A549 (cell line): ENCODE measurements at regions not wholly inside any gene's neighbourhood (a gene's known extent, or its start where the extent isn't known, plus 50 kb on each side); places are given as distances from the start of the nearest gene placed in this dataset.

Source experiments
- ATAC-seq, 2 experiments: fragments of 200-7000 bp in 1 of 2; fragments of >200 bp in 1 of 2; cut with Nextera tagmentation in 1 of 2; cut with Tn5 transposase in 1 of 2; 3 replicates each; pipeline versions ENCODE4 v1.8.0 to v1.9.1; 2018 to 2020; ENCODE audit warnings: mild to moderate bottlenecking in 1 of 2, moderate library complexity in 1 of 2
- CTCF ChIA-PET: fragments of 300-600 bp; sonication (Branson Sonifier 250); formaldehyde crosslinking; extraction: SDS; loops from one replicate; lab custom pipeline; 2021; ENCODE audit warnings: antibody characterized with exemption, inconsistent platforms; lab: Yijun Ruan, JAX
- POLR2A ChIA-PET: fragments of 350-600 bp; formaldehyde crosslinking; extraction: SDS; loops from one replicate; lab custom pipeline; 2021; ENCODE audit warnings: antibody characterized with exemption, inconsistent platforms; lab: Yijun Ruan, JAX
- DNase-seq, 2 experiments: peaks; one replicate each; pipeline versions ENCODE4 v3.0.0 to v3.0.0-alpha.2; 2011 to 2016; ENCODE audit warnings: low read depth in 1 of 2, low spot score in 1 of 2
- FAIRE-seq: peaks from 2 replicates; lab custom pipeline; 2011; peaks lifted over from hg19 to GRCh38; lab: Jason Lieb, UNC
- H3K27ac ChIP-seq, 2 experiments: fragments of >200 bp; sonication (Bioruptor Twin); formaldehyde crosslinking; 3 replicates each; pipeline ENCODE4 v1.5.1; 2016 to 2017
- H3K4me1 ChIP-seq: fragments of >200 bp; sonication (Bioruptor Twin); formaldehyde crosslinking; 3 replicates; pipeline ENCODE4 v1.6.1; 2016
- H3K4me2 ChIP-seq: fragments of >200 bp; sonication (Bioruptor Twin); formaldehyde crosslinking; 3 replicates; pipeline ENCODE4 v1.6.1; 2016
- H3K4me3 ChIP-seq: fragments of >200 bp; sonication (Bioruptor Twin); formaldehyde crosslinking; 3 replicates; pipeline ENCODE4 v1.5.1; 2016
- H3K9me3 ChIP-seq: fragments of >200 bp; sonication (Bioruptor Twin); formaldehyde crosslinking; 3 replicates; pipeline ENCODE4 v1.6.1; 2016
- CHD4 ChIP-seq: fragments of 200-600 bp; sonication (generic); IDR thresholded peaks from 2 replicates; pipeline ENCODE4 v1.6.1; 2016; ENCODE audit warnings: antibody characterized with exemption, mild to moderate bottlenecking, borderline replicate concordance
- EHMT2 ChIP-seq: fragments of 200-600 bp; sonication (generic); IDR thresholded peaks from 2 replicates; pipeline ENCODE4 v1.6.1; 2016; ENCODE audit warnings: antibody characterized with exemption, low read depth, mild to moderate bottlenecking, moderate library complexity
- FOSL2 ChIP-seq, 2 experiments: fragments of 450-650 bp in 1 of 2; fragments of >200 bp in 1 of 2; sonication (Bioruptor Twin) in 1 of 2; formaldehyde crosslinking; IDR thresholded peaks; 2 replicates each; pipeline versions ENCODE4 v1.5.0 to v1.6.1; 2016 to 2020; ENCODE audit warnings: mild to moderate bottlenecking in 1 of 2, moderate library complexity in 1 of 2
- GATA3 ChIP-seq: IDR thresholded peaks from 2 replicates; pipeline ENCODE4 v1.6.1; 2012; ENCODE audit warnings: borderline replicate concordance
- KDM1A ChIP-seq: fragments of 200-600 bp; sonication (generic); IDR thresholded peaks from 2 replicates; pipeline ENCODE4 v1.6.1; 2016; ENCODE audit warnings: low read depth, mild to moderate bottlenecking
- NFE2L2 ChIP-seq: fragments of 150-350 bp; conservative IDR thresholded peaks from 2 replicates; pipeline ENCODE4 v1.6.1; 2014; ENCODE audit warnings: low read length
- PHF8 ChIP-seq: fragments of 200-600 bp; sonication (generic); IDR thresholded peaks from 2 replicates; pipeline ENCODE4 v1.6.1; 2016; ENCODE audit warnings: low read depth, mild to moderate bottlenecking, antibody characterized with exemption, moderate library complexity, borderline replicate concordance
- POLR2AphosphoS2 ChIP-seq: conservative IDR thresholded peaks from 2 replicates; pipeline ENCODE4 v1.6.1; 2012; ENCODE audit warnings: low read length, improper control_type of control experiment, inconsistent platforms
- RFX5 ChIP-seq: fragments of 450-650 bp; IDR thresholded peaks from 2 replicates; pipeline ENCODE4 v1.7.1; 2014; ENCODE audit warnings: antibody characterized with exemption, mild to moderate bottlenecking, moderate library complexity
- SMC3 ChIP-seq: fragments of >200 bp; sonication (Bioruptor Twin); formaldehyde crosslinking; IDR thresholded peaks from 3 replicates; pipeline ENCODE4 v1.6.1; 2018; ENCODE audit warnings: inconsistent platforms
- TP53 ChIP-seq: fragments of 250-450 bp; sonication (Bioruptor Pico); IDR thresholded peaks from 2 replicates; pipeline ENCODE4 v1.5.0; 2021; ENCODE audit warnings: mild to moderate bottlenecking, moderate library complexity
- WGBS: methylation state at CpG from one replicate; pipeline ENCODE4 v1.1.6; 2017; ENCODE audit errors: missing lambda C conversion rate; 5-methylcytosine and 5-hydroxymethylcytosine counted together
- TF ChIP-seq, protein P1 (sequence below): fragments of 250-450 bp; sonication (Bioruptor Pico); IDR thresholded peaks from 2 replicates; pipeline ENCODE4 v1.5.0; 2021; ENCODE audit warnings: mild to moderate bottlenecking, moderate library complexity, borderline replicate concordance
- TF ChIP-seq, protein P2 (sequence below): IDR thresholded peaks from 2 replicates; pipeline ENCODE4 v1.6.1; 2012
- TF ChIP-seq, protein P3 (sequence below): fragments of >200 bp; sonication (Bioruptor Twin); formaldehyde crosslinking; IDR thresholded peaks from 3 replicates; pipeline ENCODE4 v1.6.1; 2016
- TF ChIP-seq, protein P4 (sequence below): fragments of >200 bp; sonication (Bioruptor Twin); formaldehyde crosslinking; IDR thresholded peaks from 2 replicates; pipeline ENCODE4 v1.6.1; 2016
- TF ChIP-seq, protein P5 (sequence below): IDR thresholded peaks from 2 replicates; pipeline ENCODE4 v1.6.1; 2012; ENCODE audit warnings: low read depth, borderline replicate concordance
- TF ChIP-seq, protein P6 (sequence below): fragments of 250-450 bp; sonication (Bioruptor Pico); IDR thresholded peaks from 2 replicates; pipeline ENCODE4 v1.5.0; 2020; ENCODE audit warnings: low read depth, mild to moderate bottlenecking, moderate library complexity

DNA sequence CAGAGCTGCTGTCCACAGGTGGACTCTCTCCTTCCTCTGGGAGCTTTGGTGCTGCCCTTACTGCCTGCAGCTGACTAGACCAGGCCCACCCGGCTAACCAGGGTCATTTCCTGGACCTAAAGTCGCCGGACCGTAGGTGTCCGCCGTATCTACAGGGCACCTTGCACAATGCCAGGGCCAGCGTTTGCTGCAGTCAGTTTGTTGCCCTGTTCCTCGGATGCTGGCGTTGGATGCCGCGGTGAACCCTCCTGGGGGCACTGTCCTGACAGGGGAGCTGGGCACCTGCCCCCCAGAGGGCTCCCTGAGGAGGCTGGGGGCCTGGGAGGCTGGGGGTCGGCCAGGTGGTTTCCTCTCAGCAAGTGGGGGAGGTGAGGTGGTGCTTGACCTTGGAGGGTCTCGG is 96.6 kb downstream of the UNCX start (continued):
- TF ChIP-seq, protein P1, sequence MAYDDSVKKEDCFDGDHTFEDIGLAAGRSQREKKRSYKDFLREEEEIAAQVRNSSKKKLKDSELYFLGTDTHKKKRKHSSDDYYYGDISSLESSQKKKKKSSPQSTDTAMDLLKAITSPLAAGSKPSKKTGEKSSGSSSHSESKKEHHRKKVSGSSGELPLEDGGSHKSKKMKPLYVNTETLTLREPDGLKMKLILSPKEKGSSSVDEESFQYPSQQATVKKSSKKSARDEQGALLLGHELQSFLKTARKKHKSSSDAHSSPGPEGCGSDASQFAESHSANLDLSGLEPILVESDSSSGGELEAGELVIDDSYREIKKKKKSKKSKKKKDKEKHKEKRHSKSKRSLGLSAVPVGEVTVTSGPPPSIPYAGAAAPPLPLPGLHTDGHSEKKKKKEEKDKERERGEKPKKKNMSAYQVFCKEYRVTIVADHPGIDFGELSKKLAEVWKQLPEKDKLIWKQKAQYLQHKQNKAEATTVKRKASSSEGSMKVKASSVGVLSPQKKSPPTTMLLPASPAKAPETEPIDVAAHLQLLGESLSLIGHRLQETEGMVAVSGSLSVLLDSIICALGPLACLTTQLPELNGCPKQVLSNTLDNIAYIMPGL: no peak
- TF ChIP-seq NFE2L2: no peak
- TF ChIP-seq CHD4: no peak
- TF ChIP-seq FOSL2 (IDR thresholded peaks at IDR 0.05): no peak
- TF ChIP-seq FOSL2 (CRISPR knock-in tag; IDR thresholded peaks at IDR 0.05): no peak
- TF ChIP-seq RFX5: no peak

DNA sequence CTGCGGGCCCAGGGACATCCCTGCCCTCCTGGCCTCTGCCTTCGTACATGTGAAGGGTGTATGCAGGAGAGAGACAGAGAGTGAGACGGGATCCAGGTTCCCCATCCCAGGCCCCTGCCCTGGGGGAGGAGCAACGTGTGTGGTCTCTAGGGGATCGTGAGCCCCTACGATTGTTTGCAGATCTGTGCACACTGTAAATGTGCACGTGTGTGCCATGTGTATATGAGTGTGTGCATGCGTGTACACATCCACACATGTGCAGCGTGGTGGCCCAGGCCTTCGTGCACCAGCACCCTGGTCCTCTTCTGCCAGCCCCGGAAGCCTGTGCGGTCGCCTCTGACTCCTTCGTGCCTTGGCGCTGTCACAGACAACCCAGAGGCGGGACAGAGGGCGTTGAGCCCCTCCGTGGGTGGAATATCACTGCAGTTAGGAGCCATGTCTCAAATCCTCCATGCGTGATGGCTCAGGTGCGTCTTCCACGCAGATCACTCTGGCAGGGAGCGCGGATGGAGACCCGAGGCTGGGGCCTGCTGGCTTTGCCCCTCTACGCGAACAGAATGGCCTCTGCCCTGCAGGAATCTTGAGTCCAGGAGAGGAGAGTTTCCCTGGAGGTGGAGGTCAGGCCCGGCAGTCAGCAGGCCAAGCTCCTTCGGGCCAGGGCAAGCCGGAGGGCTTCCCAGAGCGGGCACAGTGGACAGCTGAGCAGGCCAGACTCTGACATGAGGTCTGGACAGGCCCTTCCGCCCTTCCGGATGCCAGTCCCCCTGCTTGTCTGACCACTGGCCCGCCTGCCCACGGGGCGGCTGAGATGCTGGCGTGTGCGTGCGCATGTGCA is 97.5 kb downstream of the UNCX start:
- ChIA-PET CTCF (no interaction called here), POLR2A (no interaction called here)
- Histone ChIP-seq H3K4me2 (no peak overlapping the region), H3K4me1 (no peaks in the 10 kb centered on the region), H3K9me3 (no peaks in the 10 kb centered on the region), H3K27ac (no peak overlapping the region), H3K4me3 (no peak overlapping the region)
- WGBS: 67% methylated on average over 35 of the region's 38 CpGs
- no peak for DNase-seq
- TF ChIP-seq PHF8 (no peak), POLR2AphosphoS2 (no peak), SMC3 (no peak), KDM1A (no peak), RFX5 (no peak), EHMT2 (no peak)
- TF ChIP-seq, protein P2, sequence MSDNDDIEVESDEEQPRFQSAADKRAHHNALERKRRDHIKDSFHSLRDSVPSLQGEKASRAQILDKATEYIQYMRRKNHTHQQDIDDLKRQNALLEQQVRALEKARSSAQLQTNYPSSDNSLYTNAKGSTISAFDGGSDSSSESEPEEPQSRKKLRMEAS: no peak
- TF ChIP-seq, protein P3, sequence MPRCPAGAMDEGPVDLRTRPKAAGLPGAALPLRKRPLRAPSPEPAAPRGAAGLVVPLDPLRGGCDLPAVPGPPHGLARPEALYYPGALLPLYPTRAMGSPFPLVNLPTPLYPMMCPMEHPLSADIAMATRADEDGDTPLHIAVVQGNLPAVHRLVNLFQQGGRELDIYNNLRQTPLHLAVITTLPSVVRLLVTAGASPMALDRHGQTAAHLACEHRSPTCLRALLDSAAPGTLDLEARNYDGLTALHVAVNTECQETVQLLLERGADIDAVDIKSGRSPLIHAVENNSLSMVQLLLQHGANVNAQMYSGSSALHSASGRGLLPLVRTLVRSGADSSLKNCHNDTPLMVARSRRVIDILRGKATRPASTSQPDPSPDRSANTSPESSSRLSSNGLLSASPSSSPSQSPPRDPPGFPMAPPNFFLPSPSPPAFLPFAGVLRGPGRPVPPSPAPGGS: no peak
- TF ChIP-seq, protein P4, sequence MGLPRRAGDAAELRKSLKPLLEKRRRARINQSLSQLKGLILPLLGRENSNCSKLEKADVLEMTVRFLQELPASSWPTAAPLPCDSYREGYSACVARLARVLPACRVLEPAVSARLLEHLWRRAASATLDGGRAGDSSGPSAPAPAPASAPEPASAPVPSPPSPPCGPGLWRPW: no peak
- FAIRE-seq: no peak
- no peak; a peak in 2 of 6 replicates for ATAC-seq

DNA sequence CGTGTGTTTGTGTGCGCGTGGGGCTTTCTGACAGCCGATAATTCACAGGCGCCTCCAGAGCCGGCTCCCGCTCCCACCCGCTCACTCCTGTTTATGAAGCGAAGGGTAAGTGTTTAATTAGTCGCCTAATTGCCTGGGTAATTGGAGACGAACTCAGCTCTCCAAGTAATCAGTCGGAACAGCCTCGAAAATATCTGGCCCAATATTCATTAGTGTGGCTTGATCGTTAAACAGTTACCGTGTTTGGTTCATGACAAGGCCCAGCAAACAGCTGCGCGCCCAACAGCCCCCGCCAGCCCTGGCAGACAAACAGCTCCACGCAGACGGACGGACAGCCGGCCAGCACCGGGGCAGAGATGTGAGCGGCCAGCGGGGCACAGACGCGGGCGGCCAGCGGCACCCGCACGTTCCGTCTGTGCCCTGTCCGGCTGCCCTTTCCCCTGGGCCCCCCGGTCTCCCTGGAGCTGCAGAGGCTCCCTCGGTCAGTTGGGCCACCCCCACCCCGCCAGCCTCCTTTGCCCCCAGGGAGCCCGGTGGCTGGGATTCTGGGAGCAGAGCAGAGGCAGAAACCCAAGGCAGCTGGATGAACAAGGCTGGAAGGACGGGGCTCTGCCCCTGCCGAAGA is 98.2 kb downstream of the UNCX start:
- Histone ChIP-seq H3K4me1 (no peaks in the 10 kb centered on the region), H3K4me3 (no peak overlapping the region), H3K9me3 (peaks cover 3% of the 10 kb centered on the region; the same call in 2 of the 3 replicates), H3K27ac (no peak overlapping the region), H3K4me2 (no peak overlapping the region)
- WGBS: 80% methylated on average over 35 of the region's 39 CpGs
- TF ChIP-seq GATA3 (no peak), TP53 (CRISPR knock-in tag) (no peak)
- TF ChIP-seq, protein P5, sequence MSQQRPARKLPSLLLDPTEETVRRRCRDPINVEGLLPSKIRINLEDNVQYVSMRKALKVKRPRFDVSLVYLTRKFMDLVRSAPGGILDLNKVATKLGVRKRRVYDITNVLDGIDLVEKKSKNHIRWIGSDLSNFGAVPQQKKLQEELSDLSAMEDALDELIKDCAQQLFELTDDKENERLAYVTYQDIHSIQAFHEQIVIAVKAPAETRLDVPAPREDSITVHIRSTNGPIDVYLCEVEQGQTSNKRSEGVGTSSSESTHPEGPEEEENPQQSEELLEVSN: no peak
- TF ChIP-seq, protein P2: no peak
- TF ChIP-seq, protein P6, sequence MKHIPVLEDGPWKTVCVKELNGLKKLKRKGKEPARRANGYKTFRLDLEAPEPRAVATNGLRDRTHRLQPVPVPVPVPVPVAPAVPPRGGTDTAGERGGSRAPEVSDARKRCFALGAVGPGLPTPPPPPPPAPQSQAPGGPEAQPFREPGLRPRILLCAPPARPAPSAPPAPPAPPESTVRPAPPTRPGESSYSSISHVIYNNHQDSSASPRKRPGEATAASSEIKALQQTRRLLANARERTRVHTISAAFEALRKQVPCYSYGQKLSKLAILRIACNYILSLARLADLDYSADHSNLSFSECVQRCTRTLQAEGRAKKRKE (CRISPR knock-in tag): no peak
- 0 out of 6 replicates have a peak, but pooled peaks of 1 of the 2 experiments have one; percentile 14 for ATAC-seq
- no peak for FAIRE-seq
- ChIA-PET POLR2A (no interaction called here), CTCF (interaction anchor here (1.4 kb wide), 1 partner anchor 104 kb away, joined by 3 read pairs; no protein-coding TSS in a partner anchor)
- no peak for DNase-seq
